Suprapubic skin (tissue), 4 donors: ENCODE measurements at regions not wholly inside any gene's neighbourhood (a gene's known extent, or its start where the extent isn't known, plus 50 kb on each side); places are given as distances from the start of the nearest gene placed in this dataset.

Experiments used
- DNase-seq, 2 donors: peaks; one replicate each; pipeline ENCODE4 v3.0.0-alpha.2; 2019; ENCODE audit warnings: low spot score in 2 of 2
- H3K27ac ChIP-seq: fragments of 200-600 bp; sonication (generic); one replicate; pipeline ENCODE4 v1.5.1; 2019
- H3K27me3 ChIP-seq: fragments of 200-600 bp; sonication (generic); one replicate; pipeline ENCODE4 v1.5.1; 2019
- H3K36me3 ChIP-seq: fragments of 200-600 bp; sonication (generic); one replicate; pipeline ENCODE4 v1.5.1; 2019
- H3K4me1 ChIP-seq: fragments of 200-600 bp; sonication (generic); one replicate; pipeline ENCODE4 v1.5.1; 2019
- H3K4me3 ChIP-seq: fragments of 200-600 bp; sonication (generic); one replicate; pipeline ENCODE4 v1.5.1; 2019; ENCODE audit warnings: mild to moderate bottlenecking
- H3K9me3 ChIP-seq: fragments of 200-600 bp; sonication (generic); one replicate; pipeline ENCODE4 v1.5.1; 2019
- EP300 ChIP-seq: sonication (generic); formaldehyde crosslinking; IDR thresholded peaks from one replicate; pipeline ENCODE4 v1.6.1; 2017; ENCODE audit warnings: antibody characterized with exemption
- POLR2A ChIP-seq, 2 donors: fragments of 450-650 bp; IDR thresholded peaks; one replicate each; pipeline ENCODE4 v1.6.1; 2017; ENCODE audit warnings: antibody characterized with exemption in 2 of 2, mild to moderate bottlenecking in 2 of 2, moderate library complexity in 2 of 2
- POLR2AphosphoS5 ChIP-seq, 3 donors: sonication (generic); formaldehyde crosslinking; IDR thresholded peaks; one replicate each; pipeline ENCODE4 v1.6.1; 2017; ENCODE audit warnings: antibody characterized with exemption in 3 of 3
- WGBS: methylation state at CpG from one replicate; pipeline ENCODE4 v1.1.5; 2018; 5-methylcytosine and 5-hydroxymethylcytosine counted together
- TF ChIP-seq, protein P1 (sequence below), 2 donors: fragments of 200-600 bp in 1 of 2; fragments of 450-650 bp in 1 of 2; sonication (generic) in 1 of 2; IDR thresholded peaks; one replicate each; pipeline ENCODE4 v1.5.1; 2016 to 2019; ENCODE audit warnings: antibody characterized with exemption in 2 of 2, mild to moderate bottlenecking in 1 of 2, moderate library complexity in 1 of 2

- no peak overlapping the region for H3K4me3 ChIP-seq
- no peak for DNase-seq
- H3K27me3 ChIP-seq = no peaks in the 10 kb centered on the region
- peak overlapping the region; percentile 59 for H3K27ac ChIP-seq
- H3K4me1 ChIP-seq = peaks cover 13% of the 10 kb centered on the region
- no peaks in the 10 kb centered on the region for H3K36me3 ChIP-seq
- no peaks in the 10 kb centered on the region for H3K9me3 ChIP-seq
- TF ChIP-seq POLR2AphosphoS5 (IDR thresholded peaks at IDR 0.05) (no peak), EP300 (no peak), POLR2A (IDR thresholded peaks at IDR 0.05) (no peak)
- TF ChIP-seq, protein P1, sequence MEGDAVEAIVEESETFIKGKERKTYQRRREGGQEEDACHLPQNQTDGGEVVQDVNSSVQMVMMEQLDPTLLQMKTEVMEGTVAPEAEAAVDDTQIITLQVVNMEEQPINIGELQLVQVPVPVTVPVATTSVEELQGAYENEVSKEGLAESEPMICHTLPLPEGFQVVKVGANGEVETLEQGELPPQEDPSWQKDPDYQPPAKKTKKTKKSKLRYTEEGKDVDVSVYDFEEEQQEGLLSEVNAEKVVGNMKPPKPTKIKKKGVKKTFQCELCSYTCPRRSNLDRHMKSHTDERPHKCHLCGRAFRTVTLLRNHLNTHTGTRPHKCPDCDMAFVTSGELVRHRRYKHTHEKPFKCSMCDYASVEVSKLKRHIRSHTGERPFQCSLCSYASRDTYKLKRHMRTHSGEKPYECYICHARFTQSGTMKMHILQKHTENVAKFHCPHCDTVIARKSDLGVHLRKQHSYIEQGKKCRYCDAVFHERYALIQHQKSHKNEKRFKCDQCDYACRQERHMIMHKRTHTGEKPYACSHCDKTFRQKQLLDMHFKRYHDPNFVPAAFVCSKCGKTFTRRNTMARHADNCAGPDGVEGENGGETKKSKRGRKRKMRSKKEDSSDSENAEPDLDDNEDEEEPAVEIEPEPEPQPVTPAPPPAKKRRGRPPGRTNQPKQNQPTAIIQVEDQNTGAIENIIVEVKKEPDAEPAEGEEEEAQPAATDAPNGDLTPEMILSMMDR (IDR thresholded peaks at IDR 0.05) = no peak
- WGBS = 40% methylated on average over 8 of the region's 8 CpGs
Observed at GRCh38 chr9:86741311-86742208, 205.7 kb downstream of the GAS1 start.

DNA sequence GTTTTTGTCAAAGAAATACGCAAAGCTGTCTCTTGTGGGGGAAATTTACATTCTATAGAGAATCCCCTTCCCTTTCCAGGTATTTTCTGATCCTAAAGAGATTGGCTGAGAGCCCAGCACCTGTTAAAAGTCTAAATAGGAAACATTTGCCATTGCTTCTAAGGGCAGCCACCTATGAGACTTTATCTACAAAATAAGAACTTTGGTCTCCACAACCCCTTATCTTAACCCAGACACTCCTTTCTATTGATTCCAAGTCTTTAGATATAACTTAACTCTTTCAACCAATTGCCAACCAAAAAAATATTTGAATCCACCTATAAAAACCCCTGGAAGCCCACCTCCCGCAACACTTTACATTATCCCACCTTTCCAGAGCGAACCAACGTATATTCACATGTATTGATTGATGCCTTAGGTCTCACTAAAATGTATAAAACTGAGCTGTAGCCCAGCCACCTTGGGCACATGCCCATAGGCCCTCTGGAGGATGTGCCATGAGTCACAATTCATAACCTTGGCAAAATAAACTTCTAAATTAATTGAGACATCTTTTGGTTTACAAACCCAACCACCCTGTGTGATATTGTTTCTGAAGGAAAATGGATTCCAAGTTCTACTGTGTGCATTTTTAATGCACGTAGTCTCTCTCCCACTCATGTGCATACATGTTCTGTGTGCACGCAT, 211.4 kb downstream of the GAS1 start:
- TF ChIP-seq POLR2A (IDR thresholded peaks at IDR 0.05) (no peak), POLR2AphosphoS5 (IDR thresholded peaks at IDR 0.05) (no peak), EP300 (no peak)
- TF ChIP-seq, protein P1 (IDR thresholded peaks at IDR 0.05) = no peak
- Histone ChIP-seq H3K4me1 (peaks cover 29% of the 10 kb centered on the region), H3K27ac (no peak overlapping the region), H3K4me3 (no peak overlapping the region), H3K36me3 (no peaks in the 10 kb centered on the region), H3K27me3 (no peaks in the 10 kb centered on the region), H3K9me3 (no peaks in the 10 kb centered on the region)
- DNase-seq = no peak
- 88% methylated on average over 6 of the region's 6 CpGs for WGBS

DNA sequence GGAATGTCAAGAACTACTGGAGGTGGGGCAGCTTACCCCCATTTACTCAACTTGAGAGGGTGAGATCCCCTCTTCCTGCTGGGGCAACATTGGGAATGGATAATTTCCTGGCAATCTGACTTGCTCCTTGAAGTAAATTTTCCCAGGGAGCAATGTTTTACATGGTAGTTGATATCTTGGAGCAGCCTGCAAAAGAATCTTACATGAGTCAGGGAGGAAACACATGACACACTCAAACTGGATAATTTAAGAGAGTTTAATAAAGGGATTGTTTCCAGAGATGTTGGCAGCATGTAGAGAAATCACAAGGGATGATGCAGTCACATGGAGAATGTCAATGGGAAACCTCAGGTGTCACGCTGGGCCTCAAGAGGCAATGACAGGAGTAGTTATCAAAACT, 212.5 kb downstream of the GAS1 start:
- Histone ChIP-seq H3K4me3 (no peak overlapping the region), H3K36me3 (no peaks in the 10 kb centered on the region), H3K4me1 (peaks cover 29% of the 10 kb centered on the region), H3K27ac (no peak overlapping the region), H3K27me3 (no peaks in the 10 kb centered on the region), H3K9me3 (no peaks in the 10 kb centered on the region)
- no peak for DNase-seq
- no peak for TF ChIP-seq EP300
- TF ChIP-seq, protein P1 (IDR thresholded peaks at IDR 0.05) = no peak
- no peak for TF ChIP-seq POLR2A (IDR thresholded peaks at IDR 0.05)
- TF ChIP-seq POLR2AphosphoS5 (IDR thresholded peaks at IDR 0.05) = no peak
- 63% methylated on average over 1 of the region's 1 CpG for WGBS

GRCh38 chr9:86733929-86734328, 213.4 kb downstream of the GAS1 start:
- Histone ChIP-seq H3K27me3 (no peaks in the 10 kb centered on the region), H3K36me3 (no peaks in the 10 kb centered on the region), H3K9me3 (no peaks in the 10 kb centered on the region), H3K4me1 (peaks cover 29% of the 10 kb centered on the region), H3K27ac (peak overlapping the region; percentile 55), H3K4me3 (no peak overlapping the region)
- DNase-seq = no peak
- TF ChIP-seq, protein P1 (IDR thresholded peaks at IDR 0.05) = no peak
- TF ChIP-seq POLR2AphosphoS5 (IDR thresholded peaks at IDR 0.05) (no peak), POLR2A (IDR thresholded peaks at IDR 0.05) (no peak), EP300 (no peak)
- 46% methylated on average over 6 of the region's 6 CpGs for WGBS
